ENCODE measurements at regions not wholly inside any gene's neighbourhood (a gene's known extent, or its start where the extent isn't known, plus 50 kb on each side); places are given as distances from the start of the nearest gene placed in this dataset.

- TF ChIP-seq ZNF668 (CRISPR knock-in tag; IDR thresholded peaks at IDR 0.05) (no peak), ZNF507 (tag; conservative IDR thresholded peaks at IDR 0.05) (no peak), KDM1A (IDR thresholded peaks at IDR 0.05) (no peak), CHD4 (IDR thresholded peaks at IDR 0.05; ENCODE audit: insufficient read depth, insufficient replicate concordance, low read depth, low read length, poor library complexity, severe bottlenecking) (no peak), ZNF780A (CRISPR knock-in tag; IDR thresholded peaks at IDR 0.05) (no peak), HDAC2 (IDR thresholded peaks at IDR 0.05) (no peak), PTBP1 (IDR thresholded peaks at IDR 0.05; ENCODE audit: low read depth, low read length) (no peak), KAT7 (CRISPR knock-in tag; IDR thresholded peaks at IDR 0.05; ENCODE audit: borderline replicate concordance) (no peak), RREB1 (CRISPR knock-in tag; IDR thresholded peaks at IDR 0.05) (no peak), CTCF (IDR thresholded peaks at IDR 0.05 in 2 of 3, conservative IDR thresholded peaks at IDR 0.05 in 1 of 3; ENCODE audit: insufficient read depth in 2 of 3, low read depth in 1 of 3, low read length in 3 of 3) (no peak), TFE3 (CRISPR knock-in tag; IDR thresholded peaks at IDR 0.05) (no peak)
Observed at GRCh38 chr3:110414855-110415254, 656.8 kb upstream of the NECTIN3 start.

All from K562 (cell line).